Naive thymus-derived CD4-positive, alpha-beta T cell (primary cell): ENCODE measurements at regions not wholly inside any gene's neighbourhood (a gene's known extent, or its start where the extent isn't known, plus 50 kb on each side); places are given as distances from the start of the nearest gene placed in this dataset.

ENCODE experiments used
- ATAC-seq: fragments of 150-1000 bp; cut with Tn5 transposase; 2 replicates; pipeline ENCODE4 v1.10.0; 2021; ENCODE audit warnings: mild to moderate bottlenecking, moderate library complexity
- CTCF ChIA-PET: fragments of 350-600 bp; sonication (Branson Sonifier 250); formaldehyde crosslinking; loops from one replicate; lab custom pipeline; 2021; ENCODE audit warnings: antibody characterized with exemption; lab: Charles Lee
- POLR2A ChIA-PET: fragments of 350-600 bp; sonication (Branson Sonifier 250); formaldehyde crosslinking; loops from one replicate; lab custom pipeline; 2021; ENCODE audit warnings: antibody characterized with exemption, inconsistent platforms; lab: Charles Lee
- DNase-seq, 9 donors: peaks; one replicate each; pipeline versions ENCODE4 v3.0.0 to v3.0.0-alpha.2; 2020 to 2022; ENCODE audit warnings: mixed read lengths in 1 of 9
- H3K27ac ChIP-seq: one replicate; pipeline ENCODE4 v1.7.0; 2013; ENCODE audit warnings: mild to moderate bottlenecking, low read depth, low read length, moderate library complexity
- H3K27me3 ChIP-seq, 2 donors: one replicate each; pipeline ENCODE4 v1.7.0; 2013; ENCODE audit warnings: low read length in 2 of 2, mild to moderate bottlenecking in 2 of 2, moderate library complexity in 2 of 2; ENCODE audit not compliant: control insufficient read depth in 2 of 2, insufficient read depth in 2 of 2
- H3K36me3 ChIP-seq, 3 experiments: 1 replicate in 2 of 3; 2 replicates in 1 of 3; pipeline ENCODE4 v1.7.0; 2013; ENCODE audit warnings: low read length in 3 of 3, mild to moderate bottlenecking in 3 of 3, moderate library complexity in 1 of 3; ENCODE audit not compliant: insufficient read depth in 3 of 3, control insufficient read depth in 2 of 3
- H3K4me1 ChIP-seq, 2 donors: one replicate each; pipeline ENCODE4 v1.7.0; 2013; ENCODE audit warnings: low read length in 2 of 2, mild to moderate bottlenecking in 2 of 2, moderate library complexity in 1 of 2; ENCODE audit not compliant: control insufficient read depth in 2 of 2, insufficient read depth in 2 of 2
- H3K4me3 ChIP-seq: 2 replicates; pipeline ENCODE4 v1.7.0; 2013; ENCODE audit warnings: mild to moderate bottlenecking, low read length
- H3K9me3 ChIP-seq, 3 experiments: 1 replicate in 2 of 3; 2 replicates in 1 of 3; pipeline ENCODE4 v1.7.0; 2013; ENCODE audit warnings: low read length in 3 of 3; ENCODE audit not compliant: control insufficient read depth in 2 of 3
- H3K27ac Mint-ChIP-seq, 9 donors: one replicate each; pipeline ENCODE4 v1.8.0; 2020 to 2022; ENCODE audit warnings: mixed read lengths in 9 of 9, mild to moderate bottlenecking in 8 of 9, moderate library complexity in 5 of 9, inconsistent platforms in 2 of 9
- H3K27me3 Mint-ChIP-seq, 5 donors: one replicate each; pipeline ENCODE4 v1.8.0; 2021 to 2022; ENCODE audit warnings: mixed read lengths in 5 of 5, mild to moderate bottlenecking in 1 of 5
- H3K36me3 Mint-ChIP-seq, 5 donors: one replicate each; pipeline ENCODE4 v1.8.0; 2020 to 2022; ENCODE audit warnings: mixed read lengths in 5 of 5, mild to moderate bottlenecking in 3 of 5, inconsistent platforms in 1 of 5
- H3K4me1 Mint-ChIP-seq, 7 donors: one replicate each; pipeline ENCODE4 v1.8.0; 2020 to 2022; ENCODE audit warnings: mixed read lengths in 7 of 7, mild to moderate bottlenecking in 3 of 7, inconsistent platforms in 1 of 7
- H3K4me3 Mint-ChIP-seq, 10 donors: one replicate each; pipeline ENCODE4 v1.8.0; 2020 to 2022; ENCODE audit warnings: mild to moderate bottlenecking in 10 of 10, mixed read lengths in 10 of 10, moderate library complexity in 6 of 10, inconsistent platforms in 2 of 10
- H3K9me3 Mint-ChIP-seq, 11 donors: one replicate each; pipeline ENCODE4 v1.8.0; 2020 to 2022; ENCODE audit warnings: mixed read lengths in 11 of 11, mild to moderate bottlenecking in 4 of 11, inconsistent platforms in 1 of 11, moderate library complexity in 1 of 11
- intact Hi-C, 2 donors: fragments of 100-400 bp; cut with micrococcal nuclease; formaldehyde crosslinking; loops; one replicate each; pipeline ENCODE4 v1.15.1; 2023

GRCh38 chr10:9596368-9596920 lies 1421.2 kb upstream of the CELF2 start:
- POLR2A ChIA-PET = no interaction called here
- CTCF ChIA-PET = no interaction called here

GRCh38 chr10:9602998-9603397 lies 1414.7 kb upstream of the CELF2 start:
- POLR2A ChIA-PET = no interaction called here
- no peaks in the 10 kb centered on the region for H3K36me3 Mint-ChIP-seq
- CTCF ChIA-PET = no interaction called here
- no peak overlapping the region for H3K4me3 Mint-ChIP-seq
- Histone ChIP-seq H3K36me3 (no peaks in the 10 kb centered on the region), H3K9me3 (no peaks in the 10 kb centered on the region), H3K4me1 (no peaks in the 10 kb centered on the region), H3K4me3 (no peak overlapping the region), H3K27ac (no peak overlapping the region), H3K27me3 (no peaks in the 10 kb centered on the region)
- no peaks in the 10 kb centered on the region for H3K4me1 Mint-ChIP-seq
- H3K27me3 Mint-ChIP-seq = peaks cover 0 to 25% (median 14%) of the 10 kb centered on the region in 5 donors
- no peak overlapping the region for H3K27ac Mint-ChIP-seq
- DNase-seq (no peak), ATAC-seq (no peak)
- H3K9me3 Mint-ChIP-seq = peaks cover 0 to 2% (median 0%) of the 10 kb centered on the region in 11 donors
- intact Hi-C loops = no loop called here

More at GRCh38 chr10:9596368-9596920, 1421.2 kb upstream of the CELF2 start:
- H3K4me3 ChIP-seq = no peak overlapping the region
- H3K27ac Mint-ChIP-seq = no peak overlapping the region
- no peaks in the 10 kb centered on the region for H3K9me3 Mint-ChIP-seq
- no peak overlapping the region for H3K27ac ChIP-seq
- no peaks in the 10 kb centered on the region for H3K27me3 ChIP-seq
- no peak overlapping the region for H3K4me3 Mint-ChIP-seq
- ATAC-seq (no peak), DNase-seq (no peak)
- no peaks in the 10 kb centered on the region for H3K4me1 ChIP-seq
- no peaks in the 10 kb centered on the region for H3K36me3 ChIP-seq
- H3K27me3 Mint-ChIP-seq = peaks cover 0 to 19% (median 14%) of the 10 kb centered on the region in 5 donors
- H3K4me1 Mint-ChIP-seq = no peaks in the 10 kb centered on the region
- intact Hi-C loops = no loop called here
- no peaks in the 10 kb centered on the region for H3K9me3 ChIP-seq
- no peaks in the 10 kb centered on the region for H3K36me3 Mint-ChIP-seq

DNA sequence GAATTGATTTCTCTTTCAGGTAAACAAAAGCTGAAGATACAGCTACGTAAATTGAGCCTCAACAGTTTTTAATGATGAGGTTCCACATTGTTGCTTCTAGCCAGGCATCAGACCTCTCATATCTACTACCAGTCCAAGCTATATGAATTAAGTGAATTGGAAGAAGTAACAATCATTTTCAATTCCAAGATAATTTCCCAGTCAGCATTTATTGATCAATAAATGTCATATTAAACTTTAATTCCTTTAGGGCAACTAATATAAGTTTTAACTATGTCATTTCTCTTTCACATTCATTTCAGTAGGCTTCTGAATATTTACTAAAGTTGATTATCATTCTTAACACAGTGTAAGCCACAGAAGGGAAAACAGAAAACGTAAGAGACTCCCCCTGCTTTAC lies 1413.7 kb upstream of the CELF2 start:
- no peaks in the 10 kb centered on the region for H3K9me3 ChIP-seq
- Mint-ChIP-seq H3K36me3 (no peaks in the 10 kb centered on the region), H3K9me3 (peaks cover 0 to 2% (median 0%) of the 10 kb centered on the region in 11 donors), H3K4me1 (no peaks in the 10 kb centered on the region), H3K27ac (no peak overlapping the region), H3K27me3 (peaks cover 0 to 25% (median 6%) of the 10 kb centered on the region in 5 donors), H3K4me3 (no peak overlapping the region)
- ChIA-PET CTCF (no interaction called here), POLR2A (no interaction called here)
- ATAC-seq (no peak), DNase-seq (no peak)
- intact Hi-C loops = no loop called here
- no peaks in the 10 kb centered on the region for H3K4me1 ChIP-seq
- H3K27me3 ChIP-seq = no peaks in the 10 kb centered on the region
- H3K4me3 ChIP-seq = no peak overlapping the region
- no peaks in the 10 kb centered on the region for H3K36me3 ChIP-seq
- H3K27ac ChIP-seq = no peak overlapping the region

GRCh38 chr10:9605231-9605630 lies 1412.4 kb upstream of the CELF2 start:
- CTCF ChIA-PET = no interaction called here
- POLR2A ChIA-PET = no interaction called here
- no peaks in the 10 kb centered on the region for H3K36me3 Mint-ChIP-seq

GRCh38 chr10:9608602-9609001 lies 1409.1 kb upstream of the CELF2 start:
- ATAC-seq (no peak), DNase-seq (no peak)
- CTCF ChIA-PET = interaction anchor here (0.7 kb wide), 1 partner anchor 1200 kb away, joined by 3 read pairs; no protein-coding TSS in a partner anchor
- POLR2A ChIA-PET = no interaction called here
- Histone ChIP-seq H3K4me1 (no peaks in the 10 kb centered on the region), H3K27ac (no peak overlapping the region), H3K4me3 (no peak overlapping the region), H3K9me3 (no peaks in the 10 kb centered on the region), H3K36me3 (no peaks in the 10 kb centered on the region), H3K27me3 (no peaks in the 10 kb centered on the region)
- H3K27me3 Mint-ChIP-seq = peaks cover 0 to 27% (median 5%) of the 10 kb centered on the region in 5 donors
- H3K4me1 Mint-ChIP-seq = peaks cover 0 to 2% (median 0%) of the 10 kb centered on the region in 7 donors
- no peak overlapping the region for H3K4me3 Mint-ChIP-seq
- peaks cover 0 to 3% (median 0%) of the 10 kb centered on the region in 11 donors for H3K9me3 Mint-ChIP-seq
- H3K36me3 Mint-ChIP-seq = no peaks in the 10 kb centered on the region
- intact Hi-C loops = no loop called here
- H3K27ac Mint-ChIP-seq = no peak overlapping the region

More at GRCh38 chr10:9605231-9605630, 1412.4 kb upstream of the CELF2 start:
- DNase-seq (no peak), ATAC-seq (no peak)
- H3K4me3 ChIP-seq = no peak overlapping the region
- no peak overlapping the region for H3K27ac ChIP-seq
- no peaks in the 10 kb centered on the region for H3K27me3 ChIP-seq
- H3K36me3 ChIP-seq = no peaks in the 10 kb centered on the region
- no peaks in the 10 kb centered on the region for H3K4me1 Mint-ChIP-seq
- intact Hi-C loops = no loop called here
- peaks cover 0 to 26% (median 6%) of the 10 kb centered on the region in 5 donors for H3K27me3 Mint-ChIP-seq
- H3K4me1 ChIP-seq = no peaks in the 10 kb centered on the region
- H3K27ac Mint-ChIP-seq = no peak overlapping the region
- no peaks in the 10 kb centered on the region for H3K9me3 ChIP-seq
- no peak overlapping the region for H3K4me3 Mint-ChIP-seq
- H3K9me3 Mint-ChIP-seq = peaks cover 0 to 2% (median 0%) of the 10 kb centered on the region in 11 donors

- intact Hi-C loops = no loop called here
- no peaks in the 10 kb centered on the region for H3K36me3 Mint-ChIP-seq
- CTCF ChIA-PET = no interaction called here
Measured at GRCh38 chr10:9613338-9614075, 1404.2 kb upstream of the CELF2 start.

More at GRCh38 chr10:9613338-9614075, 1404.2 kb upstream of the CELF2 start:
- Histone ChIP-seq H3K9me3 (no peaks in the 10 kb centered on the region), H3K36me3 (no peaks in the 10 kb centered on the region), H3K27ac (no peak overlapping the region), H3K4me1 (no peaks in the 10 kb centered on the region), H3K27me3 (no peaks in the 10 kb centered on the region), H3K4me3 (no peak overlapping the region)
- POLR2A ChIA-PET = no interaction called here
- Mint-ChIP-seq H3K9me3 (peaks cover 0 to 5% (median 0%) of the 10 kb centered on the region in 11 donors), H3K4me3 (no peak overlapping the region), H3K4me1 (peaks cover 0 to 2% (median 0%) of the 10 kb centered on the region in 7 donors), H3K27me3 (peaks cover 0 to 23% (median 11%) of the 10 kb centered on the region in 5 donors), H3K27ac (no peak overlapping the region)
- DNase-seq (no peak), ATAC-seq (no peak)
